GM13977 (cell line): ENCODE measurements at regions not wholly inside any gene's neighbourhood (a gene's known extent, or its start where the extent isn't known, plus 50 kb on each side); places are given as distances from the start of the nearest gene placed in this dataset.

Source experiments
- DNase-seq: peaks from one replicate; pipeline ENCODE4 v3.0.0; 2012; ENCODE audit warnings: low spot score
- in situ Hi-C: fragments of 300-500 bp; cut with MboI; formaldehyde crosslinking; loops from one replicate; pipeline ENCODE4 v1.12.0; 2022; ENCODE audit warnings: low sequenced_read_pairs, low pct_unique_long_range_greater_than_20kb, mixed read lengths, inconsistent platforms; ENCODE audit not compliant: unreplicated experiment
- TF ChIP-seq, protein P1 (sequence below): IDR thresholded peaks from 2 replicates; pipeline ENCODE4 v1.5.1; 2012; ENCODE audit warnings: mild to moderate bottlenecking, control low read depth; ENCODE audit not compliant: insufficient read depth; ENCODE audit errors: extremely low read depth, missing control alignments

DNA sequence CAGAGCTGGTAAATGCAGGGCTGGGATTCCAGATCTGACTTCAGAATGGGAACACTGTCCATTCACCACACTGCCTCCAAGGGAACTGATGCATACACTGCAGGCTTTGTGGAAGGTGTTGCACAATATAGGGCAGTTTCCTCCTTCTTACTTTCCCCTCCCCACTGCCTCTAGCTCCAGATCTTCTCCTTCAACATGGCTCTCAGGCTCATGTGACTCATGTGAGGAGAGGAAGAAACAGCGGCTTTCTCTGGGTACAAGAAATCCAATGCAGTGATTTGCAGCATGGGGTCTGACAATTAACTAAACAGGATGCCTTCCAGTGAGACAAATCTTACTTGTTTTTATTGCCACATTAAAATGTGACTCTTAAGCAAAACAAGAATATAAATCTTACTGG, 447.6 kb upstream of the CCDC196 start:
- in situ Hi-C loops = no loop called here
- TF ChIP-seq, protein P1, sequence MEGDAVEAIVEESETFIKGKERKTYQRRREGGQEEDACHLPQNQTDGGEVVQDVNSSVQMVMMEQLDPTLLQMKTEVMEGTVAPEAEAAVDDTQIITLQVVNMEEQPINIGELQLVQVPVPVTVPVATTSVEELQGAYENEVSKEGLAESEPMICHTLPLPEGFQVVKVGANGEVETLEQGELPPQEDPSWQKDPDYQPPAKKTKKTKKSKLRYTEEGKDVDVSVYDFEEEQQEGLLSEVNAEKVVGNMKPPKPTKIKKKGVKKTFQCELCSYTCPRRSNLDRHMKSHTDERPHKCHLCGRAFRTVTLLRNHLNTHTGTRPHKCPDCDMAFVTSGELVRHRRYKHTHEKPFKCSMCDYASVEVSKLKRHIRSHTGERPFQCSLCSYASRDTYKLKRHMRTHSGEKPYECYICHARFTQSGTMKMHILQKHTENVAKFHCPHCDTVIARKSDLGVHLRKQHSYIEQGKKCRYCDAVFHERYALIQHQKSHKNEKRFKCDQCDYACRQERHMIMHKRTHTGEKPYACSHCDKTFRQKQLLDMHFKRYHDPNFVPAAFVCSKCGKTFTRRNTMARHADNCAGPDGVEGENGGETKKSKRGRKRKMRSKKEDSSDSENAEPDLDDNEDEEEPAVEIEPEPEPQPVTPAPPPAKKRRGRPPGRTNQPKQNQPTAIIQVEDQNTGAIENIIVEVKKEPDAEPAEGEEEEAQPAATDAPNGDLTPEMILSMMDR = no peak
- DNase-seq = no peak

DNA sequence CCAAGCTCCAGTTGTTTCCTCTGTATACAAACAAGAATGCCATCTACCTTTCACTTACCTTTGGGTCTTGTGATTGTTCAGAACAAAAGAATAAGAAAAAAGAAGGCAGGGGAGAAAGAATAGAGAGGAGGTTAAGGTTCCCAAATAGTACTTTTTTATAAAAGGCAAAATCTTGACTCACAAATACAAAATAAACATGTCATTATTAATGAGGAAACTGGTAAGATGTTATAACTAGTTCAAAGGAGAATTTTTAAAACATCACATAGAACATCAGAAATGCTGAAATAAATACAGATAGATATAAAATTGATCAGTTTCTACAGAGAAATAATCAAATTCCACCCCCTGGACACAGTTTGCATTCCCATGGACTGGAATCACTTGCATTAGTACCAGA, 446.7 kb upstream of the CCDC196 start:
- no peak for DNase-seq
- TF ChIP-seq, protein P1 = no peak
- in situ Hi-C loops = no loop called here

DNA sequence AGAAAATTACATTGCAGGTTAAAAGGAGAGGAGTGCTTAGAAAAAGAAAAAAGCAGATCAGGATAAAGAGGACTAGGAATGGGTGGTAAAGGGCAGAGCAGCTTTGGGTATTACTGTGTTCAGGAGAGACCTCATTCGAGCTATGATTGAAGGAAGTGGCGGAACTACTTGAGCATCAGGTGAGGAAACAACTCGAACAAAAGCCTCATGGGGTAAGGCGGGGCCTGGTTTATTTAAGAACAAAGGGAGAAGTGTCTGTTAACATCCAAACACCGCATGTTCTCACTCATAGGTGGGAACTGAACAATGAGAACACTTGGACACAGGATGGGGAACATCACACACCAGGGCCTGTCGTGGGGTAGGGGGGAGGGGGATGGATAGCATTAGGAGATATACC, 444.6 kb upstream of the CCDC196 start:
- DNase-seq = no peak
- in situ Hi-C loops = no loop called here
- TF ChIP-seq, protein P1 = no peak

DNA sequence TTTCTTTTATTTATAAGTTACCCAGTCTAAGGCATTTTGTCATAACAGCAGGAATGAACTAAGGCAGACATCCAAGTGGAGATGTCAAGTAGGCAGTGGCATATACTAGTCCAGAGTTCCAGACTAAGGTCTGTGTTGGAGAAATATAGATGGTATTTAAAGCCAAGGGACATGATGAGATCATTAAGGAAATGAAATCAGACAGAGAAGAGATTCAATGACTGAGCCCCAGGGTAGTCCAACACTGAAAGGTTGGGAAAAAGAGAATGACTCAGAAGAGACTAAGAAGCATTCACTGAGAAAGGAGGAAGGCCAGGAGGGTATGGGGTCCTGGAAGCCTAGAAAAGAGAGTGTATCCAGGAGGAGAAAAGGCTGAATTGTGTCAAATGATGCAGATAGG, 442.2 kb upstream of the CCDC196 start:
- TF ChIP-seq, protein P1 = no peak
- DNase-seq = no peak
- in situ Hi-C loops = no loop called here

DNA sequence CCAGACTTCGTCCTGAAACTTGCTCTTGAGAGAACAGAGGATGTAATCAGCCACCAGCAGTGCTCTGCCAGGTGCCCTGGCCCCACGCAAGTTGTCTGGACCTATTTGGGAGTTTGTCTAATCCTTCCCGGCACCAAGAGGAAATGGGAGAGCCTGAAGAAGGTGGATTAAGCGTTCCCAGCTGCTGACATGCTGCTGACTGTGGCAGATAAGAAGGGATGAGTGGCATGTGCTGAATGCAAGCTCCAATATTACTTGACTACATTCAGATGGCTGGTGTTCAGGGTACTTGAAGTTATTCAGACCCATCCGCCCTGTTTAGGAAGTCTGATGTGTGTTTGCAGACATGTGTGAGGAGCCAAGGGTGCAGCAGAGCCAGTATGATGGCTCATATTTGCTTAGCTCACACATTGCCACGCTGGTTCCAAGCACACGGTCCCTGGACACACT, 440.6 kb upstream of the CCDC196 start:
- in situ Hi-C loops = no loop called here
- DNase-seq = no peak
- TF ChIP-seq, protein P1 = no peak

DNA sequence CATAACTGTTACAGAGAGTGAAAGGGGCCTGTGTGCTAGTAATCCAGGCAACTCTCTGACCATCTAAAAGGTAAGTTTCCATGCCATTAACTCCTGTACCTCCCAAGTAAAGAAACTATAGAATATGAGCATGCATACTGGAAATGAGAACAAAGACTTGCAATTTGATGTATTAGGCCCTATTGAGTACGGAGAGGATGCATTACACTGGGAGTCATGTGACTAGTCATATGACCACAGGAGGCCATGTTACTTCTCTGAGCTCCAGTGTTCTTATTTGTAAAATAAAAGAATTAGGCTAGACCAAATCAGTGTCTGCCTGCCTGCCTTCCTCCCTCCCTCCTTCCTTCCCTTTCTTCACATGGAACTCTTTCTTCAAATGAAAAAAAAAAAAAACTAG, 440.1 kb upstream of the CCDC196 start:
- TF ChIP-seq, protein P1 = no peak
- DNase-seq = no peak
- in situ Hi-C loops = no loop called here

DNA sequence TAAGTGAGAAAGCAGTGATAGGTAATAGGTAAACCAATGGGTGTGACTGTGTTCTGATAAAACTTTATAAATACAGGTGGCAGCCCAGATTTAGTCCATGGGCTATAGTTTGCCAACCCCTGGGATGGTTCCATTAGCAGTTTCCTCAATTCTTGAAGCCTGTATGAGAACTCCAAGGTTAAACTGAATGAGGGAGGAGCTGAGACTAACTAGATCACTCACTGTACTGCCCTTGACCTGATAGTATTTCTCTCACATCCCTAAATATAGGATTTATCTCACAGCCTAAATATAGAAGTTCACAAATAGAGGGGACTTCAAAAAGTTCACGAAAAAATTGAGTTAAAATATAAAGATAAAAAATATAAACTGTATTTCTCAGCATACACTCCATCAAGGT, 439.6 kb upstream of the CCDC196 start:
- DNase-seq = no peak
- in situ Hi-C loops = no loop called here
- TF ChIP-seq, protein P1 = no peak
